Dendritic cell treated with granulocyte-macrophage colony-stimulating factor and Interleukin-4, amounts not matched to agents 40 ng/mL and 50 ng/mL, for 4 days (primary cell): ENCODE measurements at regions not wholly inside any gene's neighbourhood (a gene's known extent, or its start where the extent isn't known, plus 50 kb on each side); places are given as distances from the start of the nearest gene placed in this dataset.

Source experiments
- H3K27ac Mint-ChIP-seq: one replicate; pipeline ENCODE4 v1.8.0; 2022; ENCODE audit warnings: mild to moderate bottlenecking, mixed read lengths
- H3K27me3 Mint-ChIP-seq: one replicate; pipeline ENCODE4 v1.8.0; 2022; ENCODE audit warnings: mild to moderate bottlenecking, mixed read lengths
- H3K36me3 Mint-ChIP-seq: one replicate; pipeline ENCODE4 v1.8.0; 2022; ENCODE audit warnings: low read depth, mixed read lengths
- H3K4me1 Mint-ChIP-seq: one replicate; pipeline ENCODE4 v1.8.0; 2022; ENCODE audit warnings: low read depth, mixed read lengths
- H3K4me3 Mint-ChIP-seq: one replicate; pipeline ENCODE4 v1.8.0; 2022; ENCODE audit warnings: mild to moderate bottlenecking, moderate library complexity, mixed read lengths
- H3K9me3 Mint-ChIP-seq: one replicate; pipeline ENCODE4 v1.8.0; 2022; ENCODE audit warnings: mixed read lengths
- intact Hi-C: fragments of 100-400 bp; cut with micrococcal nuclease; formaldehyde crosslinking; loops from one replicate; pipeline ENCODE4 v1.15.0; 2022

DNA sequence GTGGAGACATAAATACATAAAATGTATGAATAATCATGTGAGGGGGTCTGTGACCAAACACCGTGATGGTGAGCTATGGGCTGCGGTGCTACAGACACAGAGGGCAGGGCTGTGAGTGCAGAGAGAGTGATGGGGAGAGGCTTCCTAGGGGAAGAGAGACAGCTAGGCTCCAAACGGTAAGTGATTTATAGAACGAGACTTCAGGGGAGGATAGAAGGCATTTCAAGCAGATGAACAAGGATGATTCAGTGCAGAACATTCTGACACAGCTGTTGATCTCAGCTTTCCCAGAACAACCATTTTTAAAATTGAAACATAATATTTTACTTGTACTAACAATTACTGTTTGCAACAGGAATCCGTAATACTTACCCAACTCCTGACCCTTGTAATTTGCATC is 100.7 kb downstream of the GAS1 start:
- Mint-ChIP-seq H3K4me3 (no peak overlapping the region), H3K4me1 (no peaks in the 10 kb centered on the region), H3K9me3 (peaks cover 2% of the 10 kb centered on the region), H3K27ac (no peak overlapping the region), H3K27me3 (no peaks in the 10 kb centered on the region), H3K36me3 (no peaks in the 10 kb centered on the region)
- intact Hi-C loops = no loop called here

- intact Hi-C loops = no loop called here
- Mint-ChIP-seq H3K4me3 (no peak overlapping the region), H3K36me3 (no peaks in the 10 kb centered on the region), H3K9me3 (no peaks in the 10 kb centered on the region), H3K27ac (no peak overlapping the region), H3K27me3 (no peaks in the 10 kb centered on the region), H3K4me1 (no peaks in the 10 kb centered on the region)
Measured at GRCh38 chr9:86843206-86843605, 104.1 kb downstream of the GAS1 start.

DNA sequence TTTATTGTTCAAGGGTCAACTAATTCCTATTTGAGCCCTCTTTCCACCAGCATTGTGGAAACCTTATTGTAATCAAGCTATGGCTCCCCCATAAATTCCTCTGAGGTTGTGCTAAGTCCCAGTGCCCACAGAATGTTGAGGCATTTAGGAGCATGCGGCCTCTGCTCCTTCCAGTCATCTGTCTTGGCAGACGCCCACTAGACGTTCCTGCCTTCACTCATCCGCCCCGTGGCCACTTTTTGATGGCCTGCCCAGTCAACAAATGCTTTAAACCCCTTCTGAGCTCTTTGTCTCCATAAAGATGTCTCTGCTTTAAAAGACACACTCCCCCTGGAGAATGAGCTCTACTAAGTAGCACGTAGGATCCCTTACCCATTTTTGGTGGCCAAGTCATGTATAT is 104.7 kb downstream of the GAS1 start:
- Mint-ChIP-seq H3K27me3 (no peaks in the 10 kb centered on the region), H3K36me3 (no peaks in the 10 kb centered on the region), H3K4me3 (no peak overlapping the region), H3K4me1 (no peaks in the 10 kb centered on the region), H3K27ac (no peak overlapping the region), H3K9me3 (no peaks in the 10 kb centered on the region)
- intact Hi-C loops = no loop called here

DNA sequence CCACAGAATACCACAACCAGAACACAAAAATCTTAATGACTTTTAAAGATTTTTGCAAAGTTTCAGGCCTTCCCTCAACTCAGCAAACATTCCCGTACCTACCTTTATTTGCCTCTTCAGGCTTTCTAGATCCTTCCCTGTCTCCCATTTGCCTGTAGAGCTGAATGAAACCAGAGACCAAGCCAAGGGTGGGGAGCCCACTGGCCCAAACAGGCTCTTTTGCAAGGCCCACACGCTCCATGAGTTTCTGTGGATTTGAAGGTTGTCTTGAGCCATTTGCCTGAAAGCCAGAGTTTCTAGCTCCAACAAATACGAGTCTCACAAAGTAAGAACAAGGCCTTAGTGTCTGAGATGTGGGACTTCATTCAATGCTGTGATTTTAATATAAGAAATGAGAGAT is 107.8 kb downstream of the GAS1 start:
- Mint-ChIP-seq H3K36me3 (no peaks in the 10 kb centered on the region), H3K9me3 (no peaks in the 10 kb centered on the region), H3K27ac (no peak overlapping the region), H3K4me1 (no peaks in the 10 kb centered on the region), H3K4me3 (no peak overlapping the region), H3K27me3 (no peaks in the 10 kb centered on the region)
- intact Hi-C loops = no loop called here

GRCh38 chr9:86838519-86839497 is 108.5 kb downstream of the GAS1 start:
- intact Hi-C loops = no loop called here
- Mint-ChIP-seq H3K4me3 (no peak overlapping the region), H3K4me1 (no peaks in the 10 kb centered on the region), H3K36me3 (no peaks in the 10 kb centered on the region), H3K9me3 (no peaks in the 10 kb centered on the region), H3K27ac (no peak overlapping the region), H3K27me3 (no peaks in the 10 kb centered on the region)

- no peak overlapping the region for H3K27ac Mint-ChIP-seq
- no peaks in the 10 kb centered on the region for H3K4me1 Mint-ChIP-seq
- H3K27me3 Mint-ChIP-seq = no peaks in the 10 kb centered on the region
- no peaks in the 10 kb centered on the region for H3K36me3 Mint-ChIP-seq
- H3K4me3 Mint-ChIP-seq = no peak overlapping the region
- intact Hi-C loops = no loop called here
- no peaks in the 10 kb centered on the region for H3K9me3 Mint-ChIP-seq
Measured at GRCh38 chr9:86837345-86837744, 110.0 kb downstream of the GAS1 start.

GRCh38 chr9:86836797-86837196 is 110.5 kb downstream of the GAS1 start:
- intact Hi-C loops = no loop called here
- H3K27me3 Mint-ChIP-seq = no peaks in the 10 kb centered on the region
- H3K27ac Mint-ChIP-seq = no peak overlapping the region
- H3K36me3 Mint-ChIP-seq = no peaks in the 10 kb centered on the region
- no peaks in the 10 kb centered on the region for H3K4me1 Mint-ChIP-seq
- no peaks in the 10 kb centered on the region for H3K9me3 Mint-ChIP-seq
- H3K4me3 Mint-ChIP-seq = no peak overlapping the region

- intact Hi-C loops = no loop called here
- no peak overlapping the region for H3K4me3 Mint-ChIP-seq
- no peaks in the 10 kb centered on the region for H3K4me1 Mint-ChIP-seq
- no peaks in the 10 kb centered on the region for H3K36me3 Mint-ChIP-seq
- no peaks in the 10 kb centered on the region for H3K27me3 Mint-ChIP-seq
- no peak overlapping the region for H3K27ac Mint-ChIP-seq
- H3K9me3 Mint-ChIP-seq = no peaks in the 10 kb centered on the region
Measured at GRCh38 chr9:86836266-86836665, 111.0 kb downstream of the GAS1 start.

DNA sequence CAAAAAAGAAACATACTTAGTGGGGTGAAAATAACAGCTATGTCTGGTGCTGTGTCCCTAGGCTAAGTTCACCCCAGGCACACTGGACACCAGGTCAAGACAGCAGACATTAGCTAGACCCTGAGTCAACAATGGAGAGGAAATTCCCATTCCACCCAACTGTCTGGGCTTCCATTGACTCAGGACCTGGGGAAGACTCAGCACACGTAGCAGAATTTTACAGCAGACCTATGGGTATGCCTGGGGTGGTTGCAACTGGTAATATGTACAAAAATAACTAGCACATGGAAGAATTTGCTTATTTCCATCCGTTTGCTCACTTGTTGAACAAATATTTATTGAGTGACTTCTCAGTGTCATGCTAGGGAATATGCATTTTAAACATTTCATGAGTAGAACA is 117.0 kb downstream of the GAS1 start:
- no peaks in the 10 kb centered on the region for H3K36me3 Mint-ChIP-seq
- no peaks in the 10 kb centered on the region for H3K4me1 Mint-ChIP-seq
- intact Hi-C loops = no loop called here
- H3K4me3 Mint-ChIP-seq = no peak overlapping the region
- no peak overlapping the region for H3K27ac Mint-ChIP-seq
- H3K9me3 Mint-ChIP-seq = peaks cover 7% of the 10 kb centered on the region
- peaks cover 4% of the 10 kb centered on the region for H3K27me3 Mint-ChIP-seq

DNA sequence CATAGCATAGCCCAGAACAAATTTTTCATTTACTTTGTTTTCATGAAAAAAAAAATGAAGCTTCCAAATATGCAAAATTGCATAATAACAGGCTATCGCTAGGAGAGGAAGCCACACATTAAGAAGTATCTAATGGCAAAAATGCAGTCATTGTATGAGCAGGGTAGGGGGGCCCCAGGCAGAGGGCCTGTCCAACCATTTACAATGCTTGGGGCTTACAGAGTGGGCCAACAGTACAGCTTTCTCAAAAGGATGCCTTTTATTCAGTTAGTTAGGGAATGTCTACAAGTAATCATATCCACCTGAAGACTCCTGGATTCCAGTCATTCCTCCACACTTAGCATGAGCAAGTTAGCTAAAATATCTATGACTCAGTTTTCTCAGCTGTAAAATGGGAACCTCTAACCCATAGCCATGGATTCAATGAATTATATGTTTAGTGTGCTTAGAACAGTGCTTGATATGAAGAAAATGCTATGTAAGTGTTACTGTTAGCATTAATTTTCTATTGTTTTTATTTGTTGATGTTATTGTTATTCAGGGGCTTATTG is 117.7 kb downstream of the GAS1 start:
- intact Hi-C loops = no loop called here
- Mint-ChIP-seq H3K4me3 (no peak overlapping the region), H3K27me3 (peaks cover 4% of the 10 kb centered on the region), H3K9me3 (peaks cover 15% of the 10 kb centered on the region), H3K36me3 (no peaks in the 10 kb centered on the region), H3K27ac (no peak overlapping the region), H3K4me1 (no peaks in the 10 kb centered on the region)

- no peaks in the 10 kb centered on the region for H3K4me1 Mint-ChIP-seq
- H3K36me3 Mint-ChIP-seq = no peaks in the 10 kb centered on the region
- H3K4me3 Mint-ChIP-seq = no peak overlapping the region
- intact Hi-C loops = no loop called here
- H3K27ac Mint-ChIP-seq = no peak overlapping the region
- H3K27me3 Mint-ChIP-seq = peaks cover 4% of the 10 kb centered on the region
- peaks cover 16% of the 10 kb centered on the region for H3K9me3 Mint-ChIP-seq
Measured at GRCh38 chr9:86828631-86829030, 118.7 kb downstream of the GAS1 start.

GRCh38 chr9:86827893-86828292 is 119.4 kb downstream of the GAS1 start:
- H3K27me3 Mint-ChIP-seq = peaks cover 4% of the 10 kb centered on the region
- peaks cover 16% of the 10 kb centered on the region for H3K9me3 Mint-ChIP-seq
- no peaks in the 10 kb centered on the region for H3K36me3 Mint-ChIP-seq
- intact Hi-C loops = no loop called here
- H3K4me1 Mint-ChIP-seq = no peaks in the 10 kb centered on the region
- H3K27ac Mint-ChIP-seq = no peak overlapping the region
- H3K4me3 Mint-ChIP-seq = no peak overlapping the region

- Mint-ChIP-seq H3K9me3 (peaks cover 16% of the 10 kb centered on the region), H3K4me3 (no peak overlapping the region), H3K27ac (no peak overlapping the region), H3K27me3 (peaks cover 4% of the 10 kb centered on the region), H3K4me1 (no peaks in the 10 kb centered on the region), H3K36me3 (no peaks in the 10 kb centered on the region)
- intact Hi-C loops = no loop called here
Measured at GRCh38 chr9:86825299-86825698, 122.0 kb downstream of the GAS1 start.

- peaks cover 26% of the 10 kb centered on the region for H3K9me3 Mint-ChIP-seq
- no peaks in the 10 kb centered on the region for H3K4me1 Mint-ChIP-seq
- peaks cover 4% of the 10 kb centered on the region for H3K27me3 Mint-ChIP-seq
- H3K4me3 Mint-ChIP-seq = no peak overlapping the region
- no peaks in the 10 kb centered on the region for H3K36me3 Mint-ChIP-seq
- intact Hi-C loops = no loop called here
- no peak overlapping the region for H3K27ac Mint-ChIP-seq
Measured at GRCh38 chr9:86822006-86822801, 125.1 kb downstream of the GAS1 start.
